WTC11 (cell line): ENCODE measurements at regions not wholly inside any gene's neighbourhood (a gene's known extent, or its start where the extent isn't known, plus 50 kb on each side); places are given as distances from the start of the nearest gene placed in this dataset.

ENCODE experiments used
- ATAC-seq: fragments of 200-7000 bp; cut with Tn5 transposase; 2 replicates; pipeline ENCODE4 v1.10.0; 2021; ENCODE audit warnings: mild to moderate bottlenecking, moderate library complexity
- CTCF ChIA-PET: fragments of 300-600 bp; sonication (Branson Sonifier 250); formaldehyde crosslinking; loops from one replicate; lab custom pipeline; 2021; ENCODE audit warnings: antibody characterized with exemption; lab: Charles Lee
- POLR2A ChIA-PET: fragments of 350-600 bp; sonication (Branson Sonifier 250); formaldehyde crosslinking; loops from one replicate; lab custom pipeline; 2021; ENCODE audit warnings: antibody characterized with exemption; lab: Charles Lee
- DNase-seq: peaks from one replicate; pipeline ENCODE4 v3.0.0; 2021; ENCODE audit warnings: low spot score
- H3K27ac Mint-ChIP-seq: 2 replicates; pipeline ENCODE4 v1.8.0; 2021; ENCODE audit warnings: mixed read lengths
- H3K27me3 Mint-ChIP-seq: 2 replicates; pipeline ENCODE4 v1.8.0; 2021; ENCODE audit warnings: low read depth, mild to moderate bottlenecking, moderate library complexity, mixed read lengths
- H3K36me3 Mint-ChIP-seq: 2 replicates; pipeline ENCODE4 v1.8.0; 2021; ENCODE audit warnings: mixed read lengths
- H3K4me1 Mint-ChIP-seq: 2 replicates; pipeline ENCODE4 v1.8.0; 2022; ENCODE audit warnings: mixed read lengths
- H3K4me3 Mint-ChIP-seq: 2 replicates; pipeline ENCODE4 v1.8.0; 2021; ENCODE audit warnings: mild to moderate bottlenecking, moderate library complexity, mixed read lengths
- H3K9me3 Mint-ChIP-seq: 2 replicates; pipeline ENCODE4 v1.8.0; 2021; ENCODE audit warnings: mixed read lengths
- ELF4 ChIP-seq: sonication (generic); formaldehyde crosslinking; IDR thresholded peaks from 2 replicates; pipeline ENCODE4 v1.8.1; 2022; ENCODE audit warnings: low read depth, mild to moderate bottlenecking, moderate library complexity, missing genetic modification reagents
- EMX1 ChIP-seq: fragments of 250-450 bp; sonication (Bioruptor Pico); IDR thresholded peaks from 2 replicates; pipeline ENCODE4 v1.8.0; 2021; ENCODE audit warnings: mild to moderate bottlenecking
- ETV6 ChIP-seq: sonication (generic); formaldehyde crosslinking; IDR thresholded peaks from 2 replicates; pipeline ENCODE4 v1.8.1; 2022; ENCODE audit warnings: mild to moderate bottlenecking, missing genetic modification reagents
- HMGA2 ChIP-seq: fragments of 250-450 bp; sonication (Bioruptor Pico); IDR thresholded peaks from 2 replicates; pipeline ENCODE4 v1.4.0; 2021; ENCODE audit warnings: mild to moderate bottlenecking, moderate library complexity
- IRF2 ChIP-seq: sonication (generic); formaldehyde crosslinking; IDR thresholded peaks from 2 replicates; pipeline ENCODE4 v1.8.0; 2022; ENCODE audit warnings: low read depth, missing genetic modification reagents, borderline replicate concordance
- JAZF1 ChIP-seq: fragments of 250-450 bp; sonication (Bioruptor Pico); IDR thresholded peaks from 2 replicates; pipeline ENCODE4 v1.9.0; 2021; ENCODE audit warnings: moderate library complexity, mild to moderate bottlenecking, inconsistent platforms
- NFYB ChIP-seq: sonication (generic); formaldehyde crosslinking; conservative IDR thresholded peaks from 2 replicates; pipeline ENCODE4 v1.8.0; 2022; ENCODE audit warnings: low read depth, missing genetic modification reagents
- PRRX2 ChIP-seq: fragments of 250-450 bp; sonication (Bioruptor Pico); IDR thresholded peaks from 2 replicates; pipeline ENCODE4 v1.8.0; 2021; ENCODE audit warnings: mild to moderate bottlenecking
- TCF7 ChIP-seq: sonication (generic); formaldehyde crosslinking; IDR thresholded peaks from 2 replicates; pipeline ENCODE4 v1.8.0; 2022; ENCODE audit warnings: mild to moderate bottlenecking, low read depth, missing genetic modification reagents, moderate library complexity
- TEAD1 ChIP-seq: sonication (generic); formaldehyde crosslinking; IDR thresholded peaks from 2 replicates; pipeline ENCODE4 v1.8.0; 2022; ENCODE audit warnings: mild to moderate bottlenecking, missing genetic modification reagents
- TP53 ChIP-seq: sonication (generic); formaldehyde crosslinking; IDR thresholded peaks from 2 replicates; pipeline ENCODE4 v1.8.1; 2023; ENCODE audit warnings: mild to moderate bottlenecking, missing genetic modification reagents
- ZNF121 ChIP-seq: sonication (generic); formaldehyde crosslinking; IDR thresholded peaks from 2 replicates; pipeline ENCODE4 v1.8.0; 2023; ENCODE audit warnings: missing genetic modification reagents
- ZNF219 ChIP-seq: sonication (generic); formaldehyde crosslinking; IDR thresholded peaks from 2 replicates; pipeline ENCODE4 v1.8.0; 2023; ENCODE audit warnings: missing genetic modification reagents, mild to moderate bottlenecking, borderline replicate concordance
- TF ChIP-seq, protein P1 (sequence below): sonication (generic); formaldehyde crosslinking; IDR thresholded peaks from 2 replicates; pipeline ENCODE4 v1.8.1; 2023; ENCODE audit warnings: mild to moderate bottlenecking, missing genetic modification reagents, borderline replicate concordance
- TF ChIP-seq, protein P2 (sequence below): fragments of 250-450 bp; sonication (Bioruptor Pico); IDR thresholded peaks from 2 replicates; pipeline ENCODE4 v1.9.0; 2021; ENCODE audit warnings: mild to moderate bottlenecking
- TF ChIP-seq, protein P3 (sequence below): sonication (generic); formaldehyde crosslinking; IDR thresholded peaks from 2 replicates; pipeline ENCODE4 v1.8.0; 2022; ENCODE audit warnings: missing genetic modification reagents
- TF ChIP-seq, protein P4 (sequence below): sonication (generic); formaldehyde crosslinking; conservative IDR thresholded peaks from 2 replicates; pipeline ENCODE4 v1.8.1; 2022; ENCODE audit warnings: mild to moderate bottlenecking, missing genetic modification reagents
- TF ChIP-seq, protein P5 (sequence below): fragments of 250-450 bp; sonication (Bioruptor Pico); conservative IDR thresholded peaks from 2 replicates; pipeline ENCODE4 v1.9.0; 2021; ENCODE audit warnings: mild to moderate bottlenecking

DNA sequence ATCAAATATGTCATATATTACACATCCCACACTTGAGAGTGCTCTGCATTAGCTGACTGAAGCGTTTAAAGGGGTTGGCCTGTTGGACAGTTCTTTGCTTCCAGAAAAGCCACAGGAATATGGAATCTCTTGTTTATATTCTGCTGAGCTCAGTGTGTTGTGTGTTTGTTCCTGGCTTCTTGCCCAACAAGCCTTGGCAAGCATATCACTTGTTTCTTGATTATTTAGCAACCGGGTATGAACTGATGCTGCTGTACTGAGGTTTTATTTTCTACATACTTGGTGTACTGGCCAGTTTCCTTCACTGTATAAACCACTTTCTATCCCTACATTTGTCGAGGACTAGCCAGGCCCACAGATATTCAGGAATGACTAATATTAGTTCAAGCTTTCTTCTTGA is 378.9 kb downstream of the KCTD16 start:
- Mint-ChIP-seq H3K4me3 (no peak overlapping the region), H3K27me3 (no peaks in the 10 kb centered on the region; the same call in 1 of the 2 replicates), H3K9me3 (no peaks in the 10 kb centered on the region), H3K4me1 (no peaks in the 10 kb centered on the region), H3K36me3 (no peaks in the 10 kb centered on the region), H3K27ac (no peak overlapping the region)
- ATAC-seq, result no peak
- TF ChIP-seq TP53 (CRISPR knock-in tag) (no peak), ZNF219 (CRISPR knock-in tag) (no peak), TCF7 (no peak), ZNF121 (CRISPR knock-in tag) (no peak), HMGA2 (CRISPR knock-in tag) (no peak), ELF4 (CRISPR knock-in tag) (no peak), PRRX2 (CRISPR knock-in tag) (no peak), TEAD1 (no peak), ETV6 (CRISPR knock-in tag) (no peak), JAZF1 (CRISPR knock-in tag) (no peak), NFYB (CRISPR knock-in tag) (no peak), EMX1 (CRISPR knock-in tag) (no peak)
- TF ChIP-seq, protein P1, sequence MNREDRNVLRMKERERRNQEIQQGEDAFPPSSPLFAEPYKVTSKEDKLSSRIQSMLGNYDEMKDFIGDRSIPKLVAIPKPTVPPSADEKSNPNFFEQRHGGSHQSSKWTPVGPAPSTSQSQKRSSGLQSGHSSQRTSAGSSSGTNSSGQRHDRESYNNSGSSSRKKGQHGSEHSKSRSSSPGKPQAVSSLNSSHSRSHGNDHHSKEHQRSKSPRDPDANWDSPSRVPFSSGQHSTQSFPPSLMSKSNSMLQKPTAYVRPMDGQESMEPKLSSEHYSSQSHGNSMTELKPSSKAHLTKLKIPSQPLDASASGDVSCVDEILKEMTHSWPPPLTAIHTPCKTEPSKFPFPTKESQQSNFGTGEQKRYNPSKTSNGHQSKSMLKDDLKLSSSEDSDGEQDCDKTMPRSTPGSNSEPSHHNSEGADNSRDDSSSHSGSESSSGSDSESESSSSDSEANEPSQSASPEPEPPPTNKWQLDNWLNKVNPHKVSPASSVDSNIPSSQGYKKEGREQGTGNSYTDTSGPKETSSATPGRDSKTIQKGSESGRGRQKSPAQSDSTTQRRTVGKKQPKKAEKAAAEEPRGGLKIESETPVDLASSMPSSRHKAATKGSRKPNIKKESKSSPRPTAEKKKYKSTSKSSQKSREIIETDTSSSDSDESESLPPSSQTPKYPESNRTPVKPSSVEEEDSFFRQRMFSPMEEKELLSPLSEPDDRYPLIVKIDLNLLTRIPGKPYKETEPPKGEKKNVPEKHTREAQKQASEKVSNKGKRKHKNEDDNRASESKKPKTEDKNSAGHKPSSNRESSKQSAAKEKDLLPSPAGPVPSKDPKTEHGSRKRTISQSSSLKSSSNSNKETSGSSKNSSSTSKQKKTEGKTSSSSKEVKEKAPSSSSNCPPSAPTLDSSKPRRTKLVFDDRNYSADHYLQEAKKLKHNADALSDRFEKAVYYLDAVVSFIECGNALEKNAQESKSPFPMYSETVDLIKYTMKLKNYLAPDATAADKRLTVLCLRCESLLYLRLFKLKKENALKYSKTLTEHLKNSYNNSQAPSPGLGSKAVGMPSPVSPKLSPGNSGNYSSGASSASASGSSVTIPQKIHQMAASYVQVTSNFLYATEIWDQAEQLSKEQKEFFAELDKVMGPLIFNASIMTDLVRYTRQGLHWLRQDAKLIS (CRISPR knock-in tag), result no peak
- TF ChIP-seq, protein P2, sequence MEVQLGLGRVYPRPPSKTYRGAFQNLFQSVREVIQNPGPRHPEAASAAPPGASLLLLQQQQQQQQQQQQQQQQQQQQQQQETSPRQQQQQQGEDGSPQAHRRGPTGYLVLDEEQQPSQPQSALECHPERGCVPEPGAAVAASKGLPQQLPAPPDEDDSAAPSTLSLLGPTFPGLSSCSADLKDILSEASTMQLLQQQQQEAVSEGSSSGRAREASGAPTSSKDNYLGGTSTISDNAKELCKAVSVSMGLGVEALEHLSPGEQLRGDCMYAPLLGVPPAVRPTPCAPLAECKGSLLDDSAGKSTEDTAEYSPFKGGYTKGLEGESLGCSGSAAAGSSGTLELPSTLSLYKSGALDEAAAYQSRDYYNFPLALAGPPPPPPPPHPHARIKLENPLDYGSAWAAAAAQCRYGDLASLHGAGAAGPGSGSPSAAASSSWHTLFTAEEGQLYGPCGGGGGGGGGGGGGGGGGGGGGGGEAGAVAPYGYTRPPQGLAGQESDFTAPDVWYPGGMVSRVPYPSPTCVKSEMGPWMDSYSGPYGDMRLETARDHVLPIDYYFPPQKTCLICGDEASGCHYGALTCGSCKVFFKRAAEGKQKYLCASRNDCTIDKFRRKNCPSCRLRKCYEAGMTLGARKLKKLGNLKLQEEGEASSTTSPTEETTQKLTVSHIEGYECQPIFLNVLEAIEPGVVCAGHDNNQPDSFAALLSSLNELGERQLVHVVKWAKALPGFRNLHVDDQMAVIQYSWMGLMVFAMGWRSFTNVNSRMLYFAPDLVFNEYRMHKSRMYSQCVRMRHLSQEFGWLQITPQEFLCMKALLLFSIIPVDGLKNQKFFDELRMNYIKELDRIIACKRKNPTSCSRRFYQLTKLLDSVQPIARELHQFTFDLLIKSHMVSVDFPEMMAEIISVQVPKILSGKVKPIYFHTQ (CRISPR knock-in tag), result no peak
- TF ChIP-seq, protein P3, sequence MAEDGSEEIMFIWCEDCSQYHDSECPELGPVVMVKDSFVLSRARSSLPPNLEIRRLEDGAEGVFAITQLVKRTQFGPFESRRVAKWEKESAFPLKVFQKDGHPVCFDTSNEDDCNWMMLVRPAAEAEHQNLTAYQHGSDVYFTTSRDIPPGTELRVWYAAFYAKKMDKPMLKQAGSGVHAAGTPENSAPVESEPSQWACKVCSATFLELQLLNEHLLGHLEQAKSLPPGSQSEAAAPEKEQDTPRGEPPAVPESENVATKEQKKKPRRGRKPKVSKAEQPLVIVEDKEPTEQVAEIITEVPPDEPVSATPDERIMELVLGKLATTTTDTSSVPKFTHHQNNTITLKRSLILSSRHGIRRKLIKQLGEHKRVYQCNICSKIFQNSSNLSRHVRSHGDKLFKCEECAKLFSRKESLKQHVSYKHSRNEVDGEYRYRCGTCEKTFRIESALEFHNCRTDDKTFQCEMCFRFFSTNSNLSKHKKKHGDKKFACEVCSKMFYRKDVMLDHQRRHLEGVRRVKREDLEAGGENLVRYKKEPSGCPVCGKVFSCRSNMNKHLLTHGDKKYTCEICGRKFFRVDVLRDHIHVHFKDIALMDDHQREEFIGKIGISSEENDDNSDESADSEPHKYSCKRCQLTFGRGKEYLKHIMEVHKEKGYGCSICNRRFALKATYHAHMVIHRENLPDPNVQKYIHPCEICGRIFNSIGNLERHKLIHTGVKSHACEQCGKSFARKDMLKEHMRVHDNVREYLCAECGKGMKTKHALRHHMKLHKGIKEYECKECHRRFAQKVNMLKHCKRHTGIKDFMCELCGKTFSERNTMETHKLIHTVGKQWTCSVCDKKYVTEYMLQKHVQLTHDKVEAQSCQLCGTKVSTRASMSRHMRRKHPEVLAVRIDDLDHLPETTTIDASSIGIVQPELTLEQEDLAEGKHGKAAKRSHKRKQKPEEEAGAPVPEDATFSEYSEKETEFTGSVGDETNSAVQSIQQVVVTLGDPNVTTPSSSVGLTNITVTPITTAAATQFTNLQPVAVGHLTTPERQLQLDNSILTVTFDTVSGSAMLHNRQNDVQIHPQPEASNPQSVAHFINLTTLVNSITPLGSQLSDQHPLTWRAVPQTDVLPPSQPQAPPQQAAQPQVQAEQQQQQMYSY (CRISPR knock-in tag), result no peak
- CTCF ChIA-PET, result interaction anchor here (1.2 kb wide), 1 partner anchor 82 kb away, joined by 3 read pairs; no protein-coding TSS in a partner anchor
- DNase-seq, result no peak
- POLR2A ChIA-PET, result no interaction called here

DNA sequence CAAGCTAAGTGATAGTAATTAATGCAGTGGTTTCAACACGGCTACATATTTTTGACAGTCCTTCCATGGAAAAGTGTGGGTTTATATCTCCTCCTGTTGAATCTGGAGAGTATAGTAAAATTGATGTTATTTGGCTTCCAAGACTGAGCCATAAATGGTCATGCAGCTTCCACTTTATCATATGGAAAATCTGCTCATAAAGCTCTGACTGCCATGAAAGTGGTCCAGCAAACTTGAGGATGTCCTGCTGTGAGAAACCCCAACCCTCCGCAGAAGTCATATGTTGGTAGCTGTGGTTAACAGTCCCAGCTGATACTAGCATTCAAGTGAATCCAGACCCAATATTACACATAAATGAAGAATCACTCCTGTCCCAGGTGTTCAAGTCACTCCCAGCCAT is 378.3 kb downstream of the KCTD16 start:
- Mint-ChIP-seq H3K27me3 (no peaks in the 10 kb centered on the region; the same call in 1 of the 2 replicates), H3K4me3 (no peak overlapping the region), H3K9me3 (no peaks in the 10 kb centered on the region), H3K4me1 (no peaks in the 10 kb centered on the region), H3K27ac (no peak overlapping the region), H3K36me3 (no peaks in the 10 kb centered on the region)
- no peak for DNase-seq
- ChIA-PET CTCF (interaction anchor here (1.2 kb wide), 1 partner anchor 81 kb away, joined by 3 read pairs; no protein-coding TSS in a partner anchor), POLR2A (no interaction called here)
- ATAC-seq, result no peak
- TF ChIP-seq, protein P4, sequence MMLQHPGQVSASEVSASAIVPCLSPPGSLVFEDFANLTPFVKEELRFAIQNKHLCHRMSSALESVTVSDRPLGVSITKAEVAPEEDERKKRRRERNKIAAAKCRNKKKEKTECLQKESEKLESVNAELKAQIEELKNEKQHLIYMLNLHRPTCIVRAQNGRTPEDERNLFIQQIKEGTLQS (CRISPR knock-in tag), result no peak
- TF ChIP-seq ZNF219 (CRISPR knock-in tag) (no peak), HMGA2 (CRISPR knock-in tag) (no peak), IRF2 (CRISPR knock-in tag) (no peak)
- TF ChIP-seq, protein P5, sequence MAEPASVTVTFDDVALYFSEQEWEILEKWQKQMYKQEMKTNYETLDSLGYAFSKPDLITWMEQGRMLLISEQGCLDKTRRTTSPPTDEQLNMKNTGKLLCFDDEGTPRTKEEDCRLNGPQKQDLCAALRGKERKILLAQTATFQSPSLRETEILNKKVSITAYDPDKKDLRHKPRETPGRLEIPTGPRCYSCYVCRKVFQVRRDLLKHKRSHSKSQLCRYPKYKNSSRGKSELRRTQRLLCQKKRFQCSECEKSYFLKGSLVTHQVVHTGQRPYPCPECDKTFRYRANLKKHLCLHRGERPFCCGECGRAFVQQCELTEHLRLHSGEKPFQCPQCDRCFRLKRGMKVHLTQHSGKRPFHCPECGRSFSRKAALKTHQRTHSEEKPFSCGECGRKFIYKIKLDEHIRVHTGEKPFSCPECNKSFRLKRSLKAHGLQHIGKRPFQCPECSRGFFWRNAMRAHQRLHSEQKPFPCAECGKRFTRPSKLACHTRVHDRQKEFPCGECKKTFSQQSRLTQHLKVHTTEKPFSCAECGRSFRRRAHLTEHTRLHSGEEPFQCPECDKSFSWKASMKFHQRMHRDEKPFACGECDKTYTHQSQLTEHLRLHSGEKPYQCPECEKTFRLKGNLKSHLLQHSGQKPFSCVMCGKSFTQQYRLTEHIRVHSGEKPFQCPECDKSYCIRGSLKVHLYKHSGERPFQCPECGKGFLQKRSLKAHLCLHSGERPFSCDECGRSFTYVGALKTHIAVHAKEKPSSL (CRISPR knock-in tag), result no peak
